ENCODE measurements at regions not wholly inside any gene's neighbourhood (a gene's known extent, or its start where the extent isn't known, plus 50 kb on each side); places are given as distances from the start of the nearest gene placed in this dataset.

GRCh38 chr5:18216729-18217128, 582.5 kb downstream of the TAF11L14 start:
- H3K9ac ChIP-seq (ENCODE audit: low read depth, low read length), result no peak overlapping the region
- ATAC-seq (ENCODE audit: low read depth), result no peak
- no peak overlapping the region for H2AFZ ChIP-seq (replicated peaks; ENCODE audit: low read length, poor library complexity)
- TF ChIP-seq RAD21 (IDR thresholded peaks at IDR 0.05; ENCODE audit: low read length) (no peak), RFX5 (IDR thresholded peaks at IDR 0.05; ENCODE audit: low read depth, low read length) (no peak)
- no peak overlapping the region for H3K23ac ChIP-seq (ENCODE audit: low read depth, low read length)
- no peak overlapping the region for H3K27ac ChIP-seq (ENCODE audit: insufficient read depth, low read length)
- DNase-seq, result no peak
- no peaks in the 10 kb centered on the region for H3K79me1 ChIP-seq (ENCODE audit: low read depth in 1 of 2, low read length in 2 of 2)
- H2BK20ac ChIP-seq (ENCODE audit: low read depth, low read length), result no peak overlapping the region
- no peak overlapping the region for H3K18ac ChIP-seq (ENCODE audit: low read depth, low read length)
- H2BK5ac ChIP-seq (ENCODE audit: low read depth, low read length, poor library complexity, severe bottlenecking), result no peak overlapping the region
- no peak overlapping the region for H3K4me2 ChIP-seq (ENCODE audit: low read depth, low read length)
- H4K20me1 ChIP-seq (ENCODE audit: insufficient read depth, low read length), result no peaks in the 10 kb centered on the region
- no peak overlapping the region for H2BK120ac ChIP-seq (ENCODE audit: low read depth, low read length)
- intact Hi-C loops (cut with micrococcal nuclease) (no loop called here), dilution Hi-C loops (cut with HindIII; ENCODE audit: low sequenced_read_pairs, unreplicated experiment) (no loop called here), in situ Hi-C loops (cut with MboI; ENCODE audit: low sequenced_read_pairs) (no loop called here)
- POLR2A ChIA-PET (ENCODE audit: unreplicated experiment), result no interaction called here
- no peak overlapping the region for H2AK5ac ChIP-seq (ENCODE audit: low read depth, low read length)
- H2AK9ac ChIP-seq (replicated peaks; ENCODE audit: low read depth, low read length, poor library complexity), result no peak overlapping the region
- no peak overlapping the region for H4K8ac ChIP-seq (ENCODE audit: low read depth in 2 of 2, low read length in 2 of 2)
- no peak overlapping the region for H3K4ac ChIP-seq (ENCODE audit: low read depth, low read length)
- CTCF ChIA-PET, result interaction anchor here (0.7 kb wide), 1 partner anchor 1727 kb away, joined by 7 read pairs; no protein-coding TSS in a partner anchor
- no peak overlapping the region for H4K91ac ChIP-seq (ENCODE audit: insufficient read depth, low read depth, low read length)
- 48% methylated on average over 3 of the region's 3 CpGs; no CpG with 5 or more reads in 1 of the 2 experiments for WGBS, 2 experiments (ENCODE audit: extremely low coverage in 2 of 2, insufficient read length in 1 of 2)
- H3K4me3 ChIP-seq (ENCODE audit: insufficient read depth, low read depth, low read length), result no peak overlapping the region
- no peak overlapping the region for H4K5ac ChIP-seq (ENCODE audit: low read depth, low read length)
- no peak overlapping the region for H3K14ac ChIP-seq (replicated peaks; ENCODE audit: low read depth, low read length)
- H3K56ac ChIP-seq (ENCODE audit: extremely low read depth, insufficient read depth, low read length), result no peak overlapping the region
- H3K4me1 ChIP-seq (ENCODE audit: control insufficient read depth, insufficient read depth, low read length), result no peaks in the 10 kb centered on the region
- no peaks in the 10 kb centered on the region for H3K9me1 ChIP-seq (ENCODE audit: insufficient read depth, low read length)
- BruUV-seq (replicated peaks), result no TSS peak
- no peaks in the 10 kb centered on the region for H3K9me3 ChIP-seq (ENCODE audit: control insufficient read depth, insufficient read depth, low read length)
- no peaks in the 10 kb centered on the region for H3K27me3 ChIP-seq (ENCODE audit: control insufficient read depth, insufficient read depth, low read length)
- H2BK15ac ChIP-seq (ENCODE audit: low read depth, low read length), result no peak overlapping the region
- no peaks in the 10 kb centered on the region for H3K36me3 ChIP-seq (ENCODE audit: control insufficient read depth, insufficient read depth, low read length)

Data from IMR-90 (cell line).